ENCODE measurements at regions not wholly inside any gene's neighbourhood (a gene's known extent, or its start where the extent isn't known, plus 50 kb on each side); places are given as distances from the start of the nearest gene placed in this dataset.

GRCh38 chr14:45673420-45673819, 420.4 kb upstream of the MIS18BP1 start:
- TF ChIP-seq POLR2A (IDR thresholded peaks at IDR 0.05) (no peak), CTCF (IDR thresholded peaks at IDR 0.05) (no peak), POLR2AphosphoS5 (IDR thresholded peaks at IDR 0.05) (no peak)
